SK-N-SH treated with all-trans-retinoic acid at 6 μM for 48 hours (cell line): ENCODE measurements at regions not wholly inside any gene's neighbourhood (a gene's known extent, or its start where the extent isn't known, plus 50 kb on each side); places are given as distances from the start of the nearest gene placed in this dataset.
A peak's percentile ranks its signal among the peaks of the same experiment; 100 is the strongest.

Experiments
- ATAC-seq: fragments of 200-7000 bp; cut with Tn5 transposase; 3 replicates; pipeline ENCODE4 v1.9.1; 2020; ENCODE audit warnings: mild to moderate bottlenecking, moderate library complexity
- ARNTL ChIP-seq: fragments of 450-650 bp; formaldehyde crosslinking; IDR thresholded peaks from 2 replicates; pipeline ENCODE4 v1.5.0; 2020; ENCODE audit warnings: low read depth, mild to moderate bottlenecking, moderate library complexity, borderline replicate concordance
- BACH2 ChIP-seq: fragments of 250-450 bp; sonication (Bioruptor Pico); IDR thresholded peaks from 2 replicates; pipeline ENCODE4 v1.9.0; 2021; ENCODE audit warnings: mild to moderate bottlenecking, borderline replicate concordance
- ESRRG ChIP-seq: fragments of 250-450 bp; sonication (Bioruptor Pico); IDR thresholded peaks from 2 replicates; pipeline ENCODE4 v1.6.1; 2021; ENCODE audit warnings: mild to moderate bottlenecking
- ISL1 ChIP-seq: fragments of 250-450 bp; sonication (Bioruptor Pico); IDR thresholded peaks from 2 replicates; pipeline ENCODE4 v2.1.2; 2022; ENCODE audit warnings: mild to moderate bottlenecking, moderate library complexity
- PPARA ChIP-seq: fragments of 250-450 bp; sonication (Bioruptor Pico); IDR thresholded peaks from 2 replicates; pipeline ENCODE4 v1.5.0; 2020; ENCODE audit warnings: mild to moderate bottlenecking, borderline replicate concordance
- RARB ChIP-seq: fragments of 250-450 bp; sonication (Bioruptor Pico); IDR thresholded peaks from 2 replicates; pipeline ENCODE4 v1.8.0; 2021; ENCODE audit warnings: mild to moderate bottlenecking, moderate library complexity
- SNAI2 ChIP-seq: fragments of 250-450 bp; sonication (Bioruptor Pico); IDR thresholded peaks from 2 replicates; pipeline ENCODE4 v1.5.0; 2020; ENCODE audit warnings: mild to moderate bottlenecking, moderate library complexity
- TOX ChIP-seq: fragments of 250-450 bp; sonication (Bioruptor Pico); IDR thresholded peaks from 2 replicates; pipeline ENCODE4 v1.8.0; 2021; ENCODE audit warnings: mild to moderate bottlenecking, moderate library complexity, borderline replicate concordance
- ZC3H10 ChIP-seq: fragments of 250-450 bp; sonication (Bioruptor Pico); IDR thresholded peaks from 2 replicates; pipeline ENCODE4 v1.5.1; 2021; ENCODE audit warnings: mild to moderate bottlenecking, moderate library complexity
- ZFP3 ChIP-seq: fragments of 250-450 bp; sonication (Bioruptor Pico); IDR thresholded peaks from 2 replicates; pipeline ENCODE4 v1.5.0; 2020; ENCODE audit warnings: mild to moderate bottlenecking, moderate library complexity
- ZFP30 ChIP-seq: fragments of 450-650 bp; formaldehyde crosslinking; IDR thresholded peaks from 2 replicates; pipeline ENCODE4 v1.5.0; 2022; ENCODE audit warnings: mild to moderate bottlenecking, moderate library complexity
- ZNF565 ChIP-seq: fragments of 450-650 bp; formaldehyde crosslinking; conservative IDR thresholded peaks from 2 replicates; pipeline ENCODE4 v1.5.0; 2020; ENCODE audit warnings: low read depth, mild to moderate bottlenecking, moderate library complexity
- ZNF70 ChIP-seq: fragments of 450-650 bp; formaldehyde crosslinking; IDR thresholded peaks from 2 replicates; pipeline ENCODE4 v1.5.0; 2020; ENCODE audit warnings: mild to moderate bottlenecking, moderate library complexity
- ZNF8 ChIP-seq: fragments of 450-650 bp; formaldehyde crosslinking; IDR thresholded peaks from 2 replicates; pipeline ENCODE4 v1.5.0; 2020; ENCODE audit warnings: mild to moderate bottlenecking, moderate library complexity
- TF ChIP-seq, protein P1 (sequence below): fragments of 250-450 bp; sonication (Bioruptor Pico); IDR thresholded peaks from 2 replicates; pipeline ENCODE4 v1.8.0; 2021; ENCODE audit warnings: low read depth, mild to moderate bottlenecking, moderate library complexity, borderline replicate concordance
- TF ChIP-seq, protein P2 (sequence below): fragments of 250-450 bp; sonication (Bioruptor Pico); IDR thresholded peaks from 2 replicates; pipeline ENCODE4 v1.5.0; 2020; ENCODE audit warnings: mild to moderate bottlenecking, moderate library complexity
- TF ChIP-seq, protein P3 (sequence below): fragments of 250-450 bp; sonication (Bioruptor Pico); IDR thresholded peaks from 2 replicates; pipeline ENCODE4 v1.5.1; 2020; ENCODE audit warnings: low read depth, mild to moderate bottlenecking, moderate library complexity
- TF ChIP-seq, protein P4 (sequence below): fragments of 250-450 bp; sonication (Bioruptor Pico); IDR thresholded peaks from 2 replicates; pipeline ENCODE4 v1.5.1; 2021; ENCODE audit warnings: mild to moderate bottlenecking, moderate library complexity

DNA sequence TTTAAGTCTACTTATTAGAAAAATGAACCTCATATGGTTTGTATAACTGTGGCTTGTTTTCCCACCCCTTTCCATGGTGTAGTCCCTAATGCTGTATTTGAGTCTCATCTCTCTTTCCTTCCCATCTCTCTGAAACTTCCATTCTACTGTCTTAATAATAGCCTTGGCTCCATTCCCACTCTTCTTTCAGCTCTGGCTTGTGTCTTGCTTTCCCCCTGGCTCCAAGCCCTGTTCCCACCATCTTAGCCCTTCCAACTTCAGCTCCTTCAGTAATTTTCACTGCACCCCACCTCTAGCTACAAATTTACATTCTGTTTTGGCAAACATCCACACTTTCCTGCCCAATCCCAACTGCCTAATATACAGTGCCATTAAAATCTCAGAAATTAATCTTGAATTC, 137.5 kb downstream of the SLITRK6 start:
- peak; percentile 75 for ATAC-seq
- TF ChIP-seq ZNF8 (CRISPR knock-in tag): no peak
- peak; percentile 47; the same call in 1 of the 2 replicates for TF ChIP-seq ISL1

DNA sequence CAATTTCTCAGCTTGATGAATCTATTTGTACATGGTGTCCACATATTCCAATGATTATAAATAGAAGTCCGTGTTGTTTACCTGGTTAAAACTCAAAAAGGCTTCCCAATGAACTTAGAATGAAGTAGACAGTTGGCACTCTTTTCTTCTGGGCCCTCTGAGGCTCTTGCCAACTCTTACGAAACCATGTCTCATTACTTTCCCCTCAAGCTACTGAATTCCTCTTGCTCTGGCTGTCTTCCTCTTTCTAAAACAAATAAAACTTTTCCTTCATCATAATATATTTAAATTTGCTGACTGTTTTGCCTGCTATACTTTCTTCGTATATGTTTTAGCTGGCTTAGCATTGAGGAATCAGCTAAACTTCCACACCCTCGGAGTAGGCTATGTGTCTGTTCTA, 139.7 kb downstream of the SLITRK6 start:
- TF ChIP-seq, protein P1, sequence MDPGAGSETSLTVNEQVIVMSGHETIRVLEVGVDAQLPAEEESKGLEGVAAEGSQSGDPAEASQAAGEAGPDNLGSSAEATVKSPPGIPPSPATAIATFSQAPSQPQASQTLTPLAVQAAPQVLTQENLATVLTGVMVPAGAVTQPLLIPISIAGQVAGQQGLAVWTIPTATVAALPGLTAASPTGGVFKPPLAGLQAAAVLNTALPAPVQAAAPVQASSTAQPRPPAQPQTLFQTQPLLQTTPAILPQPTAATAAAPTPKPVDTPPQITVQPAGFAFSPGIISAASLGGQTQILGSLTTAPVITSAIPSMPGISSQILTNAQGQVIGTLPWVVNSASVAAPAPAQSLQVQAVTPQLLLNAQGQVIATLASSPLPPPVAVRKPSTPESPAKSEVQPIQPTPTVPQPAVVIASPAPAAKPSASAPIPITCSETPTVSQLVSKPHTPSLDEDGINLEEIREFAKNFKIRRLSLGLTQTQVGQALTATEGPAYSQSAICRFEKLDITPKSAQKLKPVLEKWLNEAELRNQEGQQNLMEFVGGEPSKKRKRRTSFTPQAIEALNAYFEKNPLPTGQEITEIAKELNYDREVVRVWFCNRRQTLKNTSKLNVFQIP (CRISPR knock-in tag): no peak
- no peak for TF ChIP-seq ESRRG (CRISPR knock-in tag)
- TF ChIP-seq RARB (CRISPR knock-in tag): no peak
- TF ChIP-seq, protein P2, sequence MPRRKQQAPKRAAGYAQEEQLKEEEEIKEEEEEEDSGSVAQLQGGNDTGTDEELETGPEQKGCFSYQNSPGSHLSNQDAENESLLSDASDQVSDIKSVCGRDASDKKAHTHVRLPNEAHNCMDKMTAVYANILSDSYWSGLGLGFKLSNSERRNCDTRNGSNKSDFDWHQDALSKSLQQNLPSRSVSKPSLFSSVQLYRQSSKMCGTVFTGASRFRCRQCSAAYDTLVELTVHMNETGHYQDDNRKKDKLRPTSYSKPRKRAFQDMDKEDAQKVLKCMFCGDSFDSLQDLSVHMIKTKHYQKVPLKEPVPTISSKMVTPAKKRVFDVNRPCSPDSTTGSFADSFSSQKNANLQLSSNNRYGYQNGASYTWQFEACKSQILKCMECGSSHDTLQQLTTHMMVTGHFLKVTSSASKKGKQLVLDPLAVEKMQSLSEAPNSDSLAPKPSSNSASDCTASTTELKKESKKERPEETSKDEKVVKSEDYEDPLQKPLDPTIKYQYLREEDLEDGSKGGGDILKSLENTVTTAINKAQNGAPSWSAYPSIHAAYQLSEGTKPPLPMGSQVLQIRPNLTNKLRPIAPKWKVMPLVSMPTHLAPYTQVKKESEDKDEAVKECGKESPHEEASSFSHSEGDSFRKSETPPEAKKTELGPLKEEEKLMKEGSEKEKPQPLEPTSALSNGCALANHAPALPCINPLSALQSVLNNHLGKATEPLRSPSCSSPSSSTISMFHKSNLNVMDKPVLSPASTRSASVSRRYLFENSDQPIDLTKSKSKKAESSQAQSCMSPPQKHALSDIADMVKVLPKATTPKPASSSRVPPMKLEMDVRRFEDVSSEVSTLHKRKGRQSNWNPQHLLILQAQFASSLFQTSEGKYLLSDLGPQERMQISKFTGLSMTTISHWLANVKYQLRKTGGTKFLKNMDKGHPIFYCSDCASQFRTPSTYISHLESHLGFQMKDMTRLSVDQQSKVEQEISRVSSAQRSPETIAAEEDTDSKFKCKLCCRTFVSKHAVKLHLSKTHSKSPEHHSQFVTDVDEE (CRISPR knock-in tag): no peak
- no peak for TF ChIP-seq ZC3H10 (CRISPR knock-in tag)
- no peak for TF ChIP-seq TOX (CRISPR knock-in tag)
- no peak for TF ChIP-seq ZNF565 (CRISPR knock-in tag)
- no peak for TF ChIP-seq PPARA (CRISPR knock-in tag)
- no peak for TF ChIP-seq ISL1
- TF ChIP-seq, protein P3, sequence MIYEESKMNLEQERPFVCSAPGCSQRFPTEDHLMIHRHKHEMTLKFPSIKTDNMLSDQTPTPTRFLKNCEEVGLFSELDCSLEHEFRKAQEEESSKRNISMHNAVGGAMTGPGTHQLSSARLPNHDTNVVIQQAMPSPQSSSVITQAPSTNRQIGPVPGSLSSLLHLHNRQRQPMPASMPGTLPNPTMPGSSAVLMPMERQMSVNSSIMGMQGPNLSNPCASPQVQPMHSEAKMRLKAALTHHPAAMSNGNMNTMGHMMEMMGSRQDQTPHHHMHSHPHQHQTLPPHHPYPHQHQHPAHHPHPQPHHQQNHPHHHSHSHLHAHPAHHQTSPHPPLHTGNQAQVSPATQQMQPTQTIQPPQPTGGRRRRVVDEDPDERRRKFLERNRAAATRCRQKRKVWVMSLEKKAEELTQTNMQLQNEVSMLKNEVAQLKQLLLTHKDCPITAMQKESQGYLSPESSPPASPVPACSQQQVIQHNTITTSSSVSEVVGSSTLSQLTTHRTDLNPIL (CRISPR knock-in tag): no peak
- TF ChIP-seq, protein P4, sequence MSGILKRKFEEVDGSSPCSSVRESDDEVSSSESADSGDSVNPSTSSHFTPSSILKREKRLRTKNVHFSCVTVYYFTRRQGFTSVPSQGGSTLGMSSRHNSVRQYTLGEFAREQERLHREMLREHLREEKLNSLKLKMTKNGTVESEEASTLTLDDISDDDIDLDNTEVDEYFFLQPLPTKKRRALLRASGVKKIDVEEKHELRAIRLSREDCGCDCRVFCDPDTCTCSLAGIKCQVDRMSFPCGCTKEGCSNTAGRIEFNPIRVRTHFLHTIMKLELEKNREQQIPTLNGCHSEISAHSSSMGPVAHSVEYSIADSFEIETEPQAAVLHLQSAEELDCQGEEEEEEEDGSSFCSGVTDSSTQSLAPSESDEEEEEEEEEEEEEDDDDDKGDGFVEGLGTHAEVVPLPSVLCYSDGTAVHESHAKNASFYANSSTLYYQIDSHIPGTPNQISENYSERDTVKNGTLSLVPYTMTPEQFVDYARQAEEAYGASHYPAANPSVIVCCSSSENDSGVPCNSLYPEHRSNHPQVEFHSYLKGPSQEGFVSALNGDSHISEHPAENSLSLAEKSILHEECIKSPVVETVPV (CRISPR knock-in tag): no peak
- no peak for TF ChIP-seq ZNF8 (CRISPR knock-in tag)
- TF ChIP-seq, all 23 proteins: peak for 0
- ATAC-seq: no peak

DNA sequence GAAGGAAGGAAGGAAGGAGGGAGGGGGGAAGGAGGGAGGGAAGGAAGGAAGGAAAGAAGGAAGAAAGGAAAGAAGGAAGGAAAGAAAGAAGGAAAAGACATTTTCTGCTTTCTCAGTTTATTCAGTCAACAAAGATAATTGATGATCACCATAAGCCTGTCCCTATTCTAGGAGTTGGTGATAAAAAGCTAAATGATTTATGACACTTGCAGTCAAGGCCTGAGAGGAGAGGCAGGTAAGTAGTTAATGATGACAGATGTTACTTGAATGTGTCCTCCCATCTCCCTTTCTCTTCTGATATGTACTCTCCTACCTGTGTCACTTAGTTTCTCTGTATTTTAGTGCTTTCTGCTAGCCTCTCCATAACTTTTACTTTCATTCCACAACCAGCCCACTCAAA, 141.3 kb downstream of the SLITRK6 start:
- ATAC-seq: no peak
- no peak for TF ChIP-seq RARB (CRISPR knock-in tag)
- no peak for TF ChIP-seq PPARA (CRISPR knock-in tag)
- TF ChIP-seq ZNF70 (CRISPR knock-in tag): no peak
- TF ChIP-seq ZNF565 (CRISPR knock-in tag): no peak
- no peak for TF ChIP-seq SNAI2 (CRISPR knock-in tag)
- no peak for TF ChIP-seq ZNF8 (CRISPR knock-in tag)
- no peak for TF ChIP-seq TOX (CRISPR knock-in tag)
- TF ChIP-seq, protein P4 (CRISPR knock-in tag): no peak
- TF ChIP-seq BACH2: no peak
- TF ChIP-seq ZFP30 (CRISPR knock-in tag): no peak
- no peak for TF ChIP-seq ZFP3
- TF ChIP-seq, protein P1 (CRISPR knock-in tag): no peak
- TF ChIP-seq, protein P2 (CRISPR knock-in tag): no peak
- TF ChIP-seq ZC3H10 (CRISPR knock-in tag): no peak
- TF ChIP-seq ARNTL (CRISPR knock-in tag): no peak
